Stomach (tissue), 4 donors: ENCODE measurements at regions not wholly inside any gene's neighbourhood (a gene's known extent, or its start where the extent isn't known, plus 50 kb on each side); places are given as distances from the start of the nearest gene placed in this dataset.

Experiments used
- EP300 ChIP-seq: sonication (generic); formaldehyde crosslinking; IDR thresholded peaks from one replicate; pipeline ENCODE4 v1.6.1; 2017; ENCODE audit warnings: antibody characterized with exemption
- POLR2A ChIP-seq, 4 donors: fragments of 450-650 bp; IDR thresholded peaks; one replicate each; pipeline ENCODE4 v1.6.1; 2016; ENCODE audit warnings: antibody characterized with exemption in 4 of 4, control low read depth in 2 of 4, mild to moderate bottlenecking in 1 of 4, moderate library complexity in 1 of 4
- TF ChIP-seq, protein P1 (sequence below), 7 experiments: fragments of 450-650 bp in 4 of 7; fragments of 200-600 bp in 3 of 7; sonication (generic) in 3 of 7; IDR thresholded peaks; one replicate each; pipeline ENCODE4 v1.5.1; 2016 to 2019; ENCODE audit warnings: antibody characterized with exemption in 7 of 7, control low read depth in 2 of 7, mild to moderate bottlenecking in 1 of 7

DNA sequence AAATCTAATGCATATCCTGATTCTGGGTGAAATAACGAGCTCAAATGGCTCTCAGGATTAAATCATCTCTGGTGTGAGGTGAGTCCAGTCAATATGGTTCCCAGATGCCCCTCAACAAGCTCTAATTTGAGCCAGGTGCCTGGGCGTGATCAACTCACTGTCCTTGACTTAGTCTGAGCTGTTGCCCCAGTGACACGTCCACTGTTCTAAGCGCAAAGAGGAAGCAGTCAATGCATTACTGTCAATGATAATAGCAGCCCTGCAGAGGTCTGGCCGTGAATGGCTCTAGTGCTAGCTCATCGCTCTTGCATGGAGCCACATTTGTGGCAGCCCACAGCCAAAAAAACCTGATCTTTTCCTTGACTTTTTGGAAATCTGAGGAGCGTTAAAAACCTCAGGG, 128.6 kb upstream of the EFNA5 start:
- no peak for TF ChIP-seq POLR2A (IDR thresholded peaks at IDR 0.05)
- TF ChIP-seq, protein P1, sequence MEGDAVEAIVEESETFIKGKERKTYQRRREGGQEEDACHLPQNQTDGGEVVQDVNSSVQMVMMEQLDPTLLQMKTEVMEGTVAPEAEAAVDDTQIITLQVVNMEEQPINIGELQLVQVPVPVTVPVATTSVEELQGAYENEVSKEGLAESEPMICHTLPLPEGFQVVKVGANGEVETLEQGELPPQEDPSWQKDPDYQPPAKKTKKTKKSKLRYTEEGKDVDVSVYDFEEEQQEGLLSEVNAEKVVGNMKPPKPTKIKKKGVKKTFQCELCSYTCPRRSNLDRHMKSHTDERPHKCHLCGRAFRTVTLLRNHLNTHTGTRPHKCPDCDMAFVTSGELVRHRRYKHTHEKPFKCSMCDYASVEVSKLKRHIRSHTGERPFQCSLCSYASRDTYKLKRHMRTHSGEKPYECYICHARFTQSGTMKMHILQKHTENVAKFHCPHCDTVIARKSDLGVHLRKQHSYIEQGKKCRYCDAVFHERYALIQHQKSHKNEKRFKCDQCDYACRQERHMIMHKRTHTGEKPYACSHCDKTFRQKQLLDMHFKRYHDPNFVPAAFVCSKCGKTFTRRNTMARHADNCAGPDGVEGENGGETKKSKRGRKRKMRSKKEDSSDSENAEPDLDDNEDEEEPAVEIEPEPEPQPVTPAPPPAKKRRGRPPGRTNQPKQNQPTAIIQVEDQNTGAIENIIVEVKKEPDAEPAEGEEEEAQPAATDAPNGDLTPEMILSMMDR (IDR thresholded peaks at IDR 0.05) = no peak
- TF ChIP-seq EP300 = no peak
